CD4-positive, alpha-beta T cell treated with Interleukin-4 for 1 hour (primary cell): ENCODE measurements at regions not wholly inside any gene's neighbourhood (a gene's known extent, or its start where the extent isn't known, plus 50 kb on each side); places are given as distances from the start of the nearest gene placed in this dataset.
"Not testable (repeated sequence)": the region's sequence is repeated elsewhere in the genome, so short reads cannot be mapped to it uniquely, and the experiment has no call there.

Source experiments
- DNase-seq, 2 donors: peaks; one replicate each; pipeline ENCODE4 v3.0.0-alpha.2; 2020 to 2022

GRCh38 chr9:108803428-108804065 lies 52.2 kb downstream of the ACTL7B start:
- DNase-seq: no peak

GRCh38 chr9:108802967-108803366 lies 52.8 kb downstream of the ACTL7B start:
- DNase-seq: no peak

GRCh38 chr9:108801949-108802348 lies 53.8 kb downstream of the ACTL7B start:
- DNase-seq: no peak

GRCh38 chr9:108800632-108801099 lies 55.1 kb downstream of the ACTL7B start:
- DNase-seq: no peak

GRCh38 chr9:108793573-108793972 lies 62.2 kb downstream of the ACTL7B start:
- DNase-seq: no peak

- DNase-seq: no peak
Measured at GRCh38 chr9:108789742-108790141, 66.0 kb downstream of the ACTL7B start.

- no peak for DNase-seq
Measured at GRCh38 chr9:108787690-108788048, 68.1 kb downstream of the ACTL7B start.

- no peak for DNase-seq
Measured at GRCh38 chr9:108786901-108787689, 68.7 kb downstream of the ACTL7B start.

GRCh38 chr9:108786322-108786721 lies 69.5 kb downstream of the ACTL7B start:
- no peak for DNase-seq

GRCh38 chr9:108784998-108785397 lies 70.8 kb downstream of the ACTL7B start:
- DNase-seq: no peak

- DNase-seq: no peak
Measured at GRCh38 chr9:108783731-108784495, 71.9 kb downstream of the ACTL7B start.

GRCh38 chr9:108783326-108783725 lies 72.5 kb downstream of the ACTL7B start:
- DNase-seq: no peak

- DNase-seq: no peak
Measured at GRCh38 chr9:108780942-108781734, 74.6 kb downstream of the ACTL7B start.

- DNase-seq: no peak
Measured at GRCh38 chr9:108779551-108780325, 76.0 kb downstream of the ACTL7B start.

GRCh38 chr9:108776920-108777639 lies 78.7 kb downstream of the ACTL7B start:
- DNase-seq: no peak

- no peak for DNase-seq
Measured at GRCh38 chr9:108775901-108776306, 79.9 kb downstream of the ACTL7B start.

GRCh38 chr9:108774088-108774487 lies 81.7 kb downstream of the ACTL7B start:
- not testable (repeated sequence) for DNase-seq

- DNase-seq: no peak
Measured at GRCh38 chr9:108772301-108772894, 83.4 kb downstream of the ACTL7B start.

- no peak for DNase-seq
Measured at GRCh38 chr9:108768744-108769143, 87.0 kb downstream of the ACTL7B start.

GRCh38 chr9:108766626-108767161 lies 89.1 kb downstream of the ACTL7B start:
- DNase-seq: no peak

- no peak for DNase-seq
Measured at GRCh38 chr9:108765265-108765664, 90.5 kb downstream of the ACTL7B start.
